ENCODE measurements at regions not wholly inside any gene's neighbourhood (a gene's known extent, or its start where the extent isn't known, plus 50 kb on each side); places are given as distances from the start of the nearest gene placed in this dataset.

DNA sequence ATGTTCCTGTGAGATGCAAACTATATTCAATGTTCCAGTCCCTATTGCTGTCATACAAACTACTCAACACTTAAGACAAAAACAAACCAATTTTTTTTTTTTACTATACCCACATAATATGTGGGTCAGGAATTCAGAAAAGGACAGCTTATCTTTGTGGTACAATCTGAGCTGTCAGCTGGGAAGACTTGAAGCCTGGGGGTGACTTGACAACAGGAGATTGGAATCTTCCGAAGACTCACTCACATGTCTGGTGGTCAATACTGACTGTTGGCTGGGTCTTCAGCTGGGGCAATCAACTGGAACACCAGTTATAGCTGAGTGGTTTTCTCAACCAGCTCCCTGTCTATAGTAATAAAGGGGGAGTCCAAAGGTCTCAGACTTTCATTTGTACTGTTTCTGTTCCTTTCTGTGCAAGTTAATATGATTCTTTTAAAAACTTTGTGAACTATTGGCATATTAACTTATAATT, 81.7 kb upstream of the ATP1B1 start:
- Histone ChIP-seq H3K4me1 (ENCODE audit: insufficient read depth) (peaks cover 6% of the 10 kb centered on the region), H3K36me3 (no peaks in the 10 kb centered on the region), H3K4me3 (no peak overlapping the region), H3K9me3 (no peaks in the 10 kb centered on the region), H3K27ac (no peak overlapping the region), H3K27me3 (no peaks in the 10 kb centered on the region)
- no peak for TF ChIP-seq EP300 (IDR thresholded peaks at IDR 0.05)
- no peak for TF ChIP-seq POLR2A (IDR thresholded peaks at IDR 0.05)
- TF ChIP-seq, protein P1, sequence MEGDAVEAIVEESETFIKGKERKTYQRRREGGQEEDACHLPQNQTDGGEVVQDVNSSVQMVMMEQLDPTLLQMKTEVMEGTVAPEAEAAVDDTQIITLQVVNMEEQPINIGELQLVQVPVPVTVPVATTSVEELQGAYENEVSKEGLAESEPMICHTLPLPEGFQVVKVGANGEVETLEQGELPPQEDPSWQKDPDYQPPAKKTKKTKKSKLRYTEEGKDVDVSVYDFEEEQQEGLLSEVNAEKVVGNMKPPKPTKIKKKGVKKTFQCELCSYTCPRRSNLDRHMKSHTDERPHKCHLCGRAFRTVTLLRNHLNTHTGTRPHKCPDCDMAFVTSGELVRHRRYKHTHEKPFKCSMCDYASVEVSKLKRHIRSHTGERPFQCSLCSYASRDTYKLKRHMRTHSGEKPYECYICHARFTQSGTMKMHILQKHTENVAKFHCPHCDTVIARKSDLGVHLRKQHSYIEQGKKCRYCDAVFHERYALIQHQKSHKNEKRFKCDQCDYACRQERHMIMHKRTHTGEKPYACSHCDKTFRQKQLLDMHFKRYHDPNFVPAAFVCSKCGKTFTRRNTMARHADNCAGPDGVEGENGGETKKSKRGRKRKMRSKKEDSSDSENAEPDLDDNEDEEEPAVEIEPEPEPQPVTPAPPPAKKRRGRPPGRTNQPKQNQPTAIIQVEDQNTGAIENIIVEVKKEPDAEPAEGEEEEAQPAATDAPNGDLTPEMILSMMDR (IDR thresholded peaks at IDR 0.05): no peak
- DNase-seq: no peak
- intact Hi-C loops (cut with DNase I): loop anchor here in 1 of 4 donors (5.0 kb wide), 1 partner anchor 53 kb away; no protein-coding TSS in a partner anchor
- 94 to 100% (median 96%) methylated on average over 1 of the region's 1 CpG for WGBS, 3 donors

DNA sequence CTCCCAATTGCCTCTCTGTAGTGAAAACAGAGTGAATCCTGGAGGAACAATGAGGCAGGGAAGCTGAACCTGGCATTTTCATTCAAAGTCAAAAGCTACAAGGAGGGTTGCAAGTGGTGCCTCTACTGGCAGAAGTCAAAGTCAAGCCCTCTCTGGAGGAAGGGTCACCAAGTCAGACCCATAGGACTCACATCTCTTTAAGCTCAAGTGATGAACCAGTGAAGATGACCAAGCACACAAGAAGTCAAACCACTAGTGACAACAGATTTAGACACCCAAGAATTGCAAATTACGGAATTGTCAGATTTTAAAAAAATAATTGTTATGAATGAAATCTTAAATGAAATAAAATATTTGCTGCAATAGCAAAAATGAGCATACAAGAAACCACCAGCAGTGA, 81.1 kb upstream of the ATP1B1 start:
- intact Hi-C loops (cut with DNase I): loop anchor here in 1 of 4 donors (5.0 kb wide), 1 partner anchor 53 kb away; no protein-coding TSS in a partner anchor
- DNase-seq: no peak
- peaks cover 6% of the 10 kb centered on the region for H3K4me1 ChIP-seq (ENCODE audit: insufficient read depth)
- H3K4me3 ChIP-seq: no peak overlapping the region
- no peaks in the 10 kb centered on the region for H3K9me3 ChIP-seq
- TF ChIP-seq EP300 (IDR thresholded peaks at IDR 0.05) (no peak), POLR2A (IDR thresholded peaks at IDR 0.05) (no peak)
- TF ChIP-seq, protein P1 (IDR thresholded peaks at IDR 0.05): no peak
- no peak overlapping the region for H3K27ac ChIP-seq
- H3K36me3 ChIP-seq: no peaks in the 10 kb centered on the region
- WGBS, 3 donors: 95 to 98% (median 96%) methylated on average over 1 of the region's 1 CpG
- no peaks in the 10 kb centered on the region for H3K27me3 ChIP-seq

DNA sequence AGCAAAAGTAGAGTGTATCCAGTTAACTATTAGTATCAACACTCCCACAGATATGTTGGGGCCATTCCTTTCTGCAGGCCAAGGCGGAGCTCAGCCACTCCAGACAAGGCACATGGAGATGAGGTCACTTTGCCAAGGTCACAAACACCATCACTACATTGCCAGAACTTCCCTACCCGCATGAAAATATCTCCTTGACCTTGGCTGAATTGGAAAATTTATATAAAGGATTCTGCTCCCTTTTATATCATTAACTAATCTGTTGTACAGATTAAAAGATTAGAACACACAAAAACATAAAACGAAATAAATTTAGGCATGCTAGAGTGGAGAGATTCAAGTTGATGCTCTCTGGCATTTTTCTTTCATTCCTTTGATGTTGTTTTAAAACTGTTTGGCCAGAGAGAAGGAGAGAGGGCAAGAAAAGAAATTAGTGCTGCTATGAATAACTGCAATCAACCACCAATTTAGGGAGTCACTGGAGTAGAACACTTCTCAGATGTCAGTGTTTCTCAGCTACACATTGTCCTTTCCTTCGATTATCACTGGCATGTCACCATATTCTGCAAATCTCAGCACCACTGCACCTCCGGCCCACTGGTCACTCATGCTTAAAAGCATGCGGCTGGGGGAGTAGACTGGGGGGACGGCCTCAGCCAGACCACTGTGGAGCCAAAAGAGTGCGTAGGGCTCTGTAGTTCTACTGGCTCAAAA, 78.7 kb upstream of the ATP1B1 start:
- Histone ChIP-seq H3K4me1 (ENCODE audit: insufficient read depth) (peaks cover 6% of the 10 kb centered on the region), H3K9me3 (no peaks in the 10 kb centered on the region), H3K4me3 (no peak overlapping the region), H3K27ac (peak overlapping the region in 1 of 2 donors; percentile 59), H3K27me3 (no peaks in the 10 kb centered on the region), H3K36me3 (no peaks in the 10 kb centered on the region)
- DNase-seq: peak; percentile 28 to 76 (median 52)
- WGBS, 3 donors: 7 to 14% (median 7%) methylated on average over 8 of the region's 8 CpGs
- no peak for TF ChIP-seq POLR2A (IDR thresholded peaks at IDR 0.05)
- no peak for TF ChIP-seq EP300 (IDR thresholded peaks at IDR 0.05)
- TF ChIP-seq, protein P1 (IDR thresholded peaks at IDR 0.05): no peak
- intact Hi-C loops (cut with DNase I): loop anchor here in 1 of 4 donors (5.0 kb wide), 1 partner anchor 55 kb away; no protein-coding TSS in a partner anchor

DNA sequence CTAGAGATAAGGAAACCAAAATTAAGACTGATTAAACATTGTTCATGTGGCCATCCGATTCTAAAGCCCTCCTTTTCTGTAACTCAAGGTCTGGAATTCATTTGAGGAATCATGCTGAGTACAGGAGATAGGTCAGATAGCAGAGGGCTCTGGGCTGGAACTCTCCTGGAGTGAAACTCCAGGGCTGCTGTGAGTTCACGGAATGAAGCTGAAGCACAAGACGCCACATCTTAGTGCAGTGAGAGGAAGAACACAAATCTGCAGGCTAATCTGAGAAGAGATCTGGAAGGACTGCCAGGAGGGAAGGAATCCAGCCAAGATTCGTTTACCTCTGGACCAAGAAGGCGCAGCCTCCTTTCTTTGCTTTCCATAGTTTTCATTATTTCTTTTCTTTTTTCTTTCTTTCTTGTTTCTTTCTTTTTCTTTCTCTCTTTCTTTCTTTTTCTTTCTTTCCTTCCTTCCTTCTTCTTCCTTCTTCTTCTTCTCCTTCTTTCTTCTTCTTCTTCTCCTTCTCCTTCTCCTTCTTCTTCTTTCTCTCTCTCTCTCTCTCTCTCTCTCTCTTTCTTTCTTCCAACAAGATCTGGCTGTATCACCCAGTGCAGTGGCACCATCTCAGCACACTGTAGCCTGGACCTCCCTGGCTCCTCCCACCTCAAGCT, 74.8 kb upstream of the ATP1B1 start:
- Histone ChIP-seq H3K27me3 (no peaks in the 10 kb centered on the region), H3K9me3 (no peaks in the 10 kb centered on the region), H3K4me1 (ENCODE audit: insufficient read depth) (peaks cover 6% of the 10 kb centered on the region), H3K27ac (no peak overlapping the region), H3K36me3 (no peaks in the 10 kb centered on the region), H3K4me3 (no peak overlapping the region)
- TF ChIP-seq, protein P1 (IDR thresholded peaks at IDR 0.05): no peak
- TF ChIP-seq EP300 (IDR thresholded peaks at IDR 0.05) (no peak), POLR2A (IDR thresholded peaks at IDR 0.05) (no peak)
- 56 to 61% (median 60%) methylated on average over 5 of the region's 5 CpGs for WGBS, 3 donors
- DNase-seq: no peak
- intact Hi-C loops (cut with DNase I): no loop called here

Measured in ovary (tissue), 7 donors.